Upper lobe of right lung (tissue), 1 donor: ENCODE measurements at regions not wholly inside any gene's neighbourhood (a gene's known extent, or its start where the extent isn't known, plus 50 kb on each side); places are given as distances from the start of the nearest gene placed in this dataset.

ENCODE experiments used
- ATAC-seq: fragments of 200-7000 bp; cut with Tn5 transposase; one replicate; pipeline ENCODE4 v1.9.1; 2020; ENCODE audit warnings: mild to moderate bottlenecking, moderate library complexity
- DNase-seq: peaks from one replicate; pipeline ENCODE4 v3.0.0-alpha.2; 2020
- H3K27ac ChIP-seq: fragments of 200-600 bp; one replicate; pipeline ENCODE4 v1.8.0; 2022
- H3K27me3 ChIP-seq: fragments of 200-600 bp; one replicate; pipeline ENCODE4 v1.8.0; 2022; ENCODE audit warnings: mild to moderate bottlenecking
- H3K36me3 ChIP-seq: fragments of 200-600 bp; one replicate; pipeline ENCODE4 v1.8.0; 2022
- H3K4me1 ChIP-seq: fragments of 200-600 bp; one replicate; pipeline ENCODE4 v1.8.0; 2022
- H3K4me3 ChIP-seq: fragments of 200-600 bp; one replicate; pipeline ENCODE4 v1.8.0; 2022; ENCODE audit warnings: mild to moderate bottlenecking
- H3K9me3 ChIP-seq: fragments of 200-600 bp; one replicate; pipeline ENCODE4 v1.8.0; 2022
- CTCF ChIP-seq: fragments of 200-600 bp; IDR thresholded peaks from one replicate; pipeline ENCODE4 v1.8.0; 2022; ENCODE audit warnings: antibody characterized with exemption
- intact Hi-C: fragments of 100-400 bp; cut with DNase I; formaldehyde crosslinking; loops from one replicate; pipeline ENCODE4 v1.11.0; 2022
- donor health status: DM: no; HTN: yes; CAD: no; lungs with severe emphysema.

- H3K27me3 ChIP-seq, result no peaks in the 10 kb centered on the region
- intact Hi-C loops, result no loop called here
- TF ChIP-seq CTCF, result no peak
- H3K36me3 ChIP-seq, result no peaks in the 10 kb centered on the region
- DNase-seq (no peak), ATAC-seq (no peak)
- H3K4me1 ChIP-seq, result no peaks in the 10 kb centered on the region
- H3K4me3 ChIP-seq, result no peak overlapping the region
- no peak overlapping the region for H3K27ac ChIP-seq
- no peaks in the 10 kb centered on the region for H3K9me3 ChIP-seq
Measured at GRCh38 chr3:124461126-124461525, 269.1 kb upstream of the UMPS start.

GRCh38 chr3:124461838-124462632 lies 268.2 kb upstream of the UMPS start:
- H3K36me3 ChIP-seq, result no peaks in the 10 kb centered on the region
- TF ChIP-seq CTCF, result no peak
- no peaks in the 10 kb centered on the region for H3K9me3 ChIP-seq
- no peak overlapping the region for H3K27ac ChIP-seq
- H3K4me1 ChIP-seq, result no peaks in the 10 kb centered on the region
- no peaks in the 10 kb centered on the region for H3K27me3 ChIP-seq
- intact Hi-C loops, result no loop called here
- ATAC-seq (no peak), DNase-seq (no peak)
- no peak overlapping the region for H3K4me3 ChIP-seq

- no peak overlapping the region for H3K4me3 ChIP-seq
- H3K27ac ChIP-seq, result no peak overlapping the region
- H3K4me1 ChIP-seq, result no peaks in the 10 kb centered on the region
- no peaks in the 10 kb centered on the region for H3K9me3 ChIP-seq
- ATAC-seq (no peak), DNase-seq (no peak)
- no peak for TF ChIP-seq CTCF
- no peaks in the 10 kb centered on the region for H3K27me3 ChIP-seq
- H3K36me3 ChIP-seq, result no peaks in the 10 kb centered on the region
- intact Hi-C loops, result no loop called here
Measured at GRCh38 chr3:124463234-124463633, 267.0 kb upstream of the UMPS start.

- Histone ChIP-seq H3K9me3 (no peaks in the 10 kb centered on the region), H3K4me3 (no peak overlapping the region), H3K27ac (no peak overlapping the region), H3K4me1 (no peaks in the 10 kb centered on the region), H3K36me3 (no peaks in the 10 kb centered on the region), H3K27me3 (no peaks in the 10 kb centered on the region)
- intact Hi-C loops, result no loop called here
- peak; percentile 69 for DNase-seq
- ATAC-seq, result peak; percentile 94
- peak; percentile 94 for TF ChIP-seq CTCF
Measured at GRCh38 chr3:124467980-124468902, 262.0 kb upstream of the UMPS start.

- Histone ChIP-seq H3K4me1 (no peaks in the 10 kb centered on the region), H3K27ac (no peak overlapping the region)
- no peak for ATAC-seq
Measured at GRCh38 chr3:124469555-124469954, 260.7 kb upstream of the UMPS start.

More at GRCh38 chr3:124469555-124469954, 260.7 kb upstream of the UMPS start:
- H3K9me3 ChIP-seq, result no peaks in the 10 kb centered on the region
- no peak for TF ChIP-seq CTCF
- intact Hi-C loops, result no loop called here
- no peaks in the 10 kb centered on the region for H3K36me3 ChIP-seq
- H3K27me3 ChIP-seq, result no peaks in the 10 kb centered on the region
- no peak overlapping the region for H3K4me3 ChIP-seq
- no peak for DNase-seq
